ENCODE measurements at regions not wholly inside any gene's neighbourhood (a gene's known extent, or its start where the extent isn't known, plus 50 kb on each side); places are given as distances from the start of the nearest gene placed in this dataset.

DNA sequence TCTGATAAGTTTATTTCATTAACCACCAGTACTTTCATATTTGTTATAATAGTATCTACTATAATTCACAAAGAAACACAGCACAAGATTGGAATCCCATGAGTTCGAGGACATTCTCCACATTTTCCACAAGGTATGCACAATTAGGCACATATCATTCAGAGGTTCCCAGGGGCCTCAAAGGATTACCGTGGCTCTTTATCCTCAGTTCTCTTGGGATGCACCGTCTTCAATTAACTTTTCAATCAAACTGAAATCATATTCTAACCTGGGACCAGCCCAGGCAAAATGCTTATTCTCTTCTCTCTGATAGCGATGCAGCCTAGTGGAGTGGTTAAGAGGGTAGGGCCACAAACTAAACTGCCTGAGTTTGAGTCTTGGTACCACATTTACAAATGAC lies 242.6 kb upstream of the RASGEF1B start:
- Histone ChIP-seq H3K27ac (ENCODE audit: low read depth, low read length) (no peak overlapping the region), H3K9me3 (ENCODE audit: control insufficient read depth, insufficient read depth, low read length) (no peaks in the 10 kb centered on the region), H3K4me3 (ENCODE audit: low read depth, low read length) (no peak overlapping the region), H3K27me3 (ENCODE audit: control insufficient read depth, insufficient read depth, low read length) (no peaks in the 10 kb centered on the region)
- ChIA-PET POLR2A (no interaction called here), CTCF (no interaction called here)
- no peak for DNase-seq (ENCODE audit: low read depth, low spot score)
- TF ChIP-seq, protein P1, sequence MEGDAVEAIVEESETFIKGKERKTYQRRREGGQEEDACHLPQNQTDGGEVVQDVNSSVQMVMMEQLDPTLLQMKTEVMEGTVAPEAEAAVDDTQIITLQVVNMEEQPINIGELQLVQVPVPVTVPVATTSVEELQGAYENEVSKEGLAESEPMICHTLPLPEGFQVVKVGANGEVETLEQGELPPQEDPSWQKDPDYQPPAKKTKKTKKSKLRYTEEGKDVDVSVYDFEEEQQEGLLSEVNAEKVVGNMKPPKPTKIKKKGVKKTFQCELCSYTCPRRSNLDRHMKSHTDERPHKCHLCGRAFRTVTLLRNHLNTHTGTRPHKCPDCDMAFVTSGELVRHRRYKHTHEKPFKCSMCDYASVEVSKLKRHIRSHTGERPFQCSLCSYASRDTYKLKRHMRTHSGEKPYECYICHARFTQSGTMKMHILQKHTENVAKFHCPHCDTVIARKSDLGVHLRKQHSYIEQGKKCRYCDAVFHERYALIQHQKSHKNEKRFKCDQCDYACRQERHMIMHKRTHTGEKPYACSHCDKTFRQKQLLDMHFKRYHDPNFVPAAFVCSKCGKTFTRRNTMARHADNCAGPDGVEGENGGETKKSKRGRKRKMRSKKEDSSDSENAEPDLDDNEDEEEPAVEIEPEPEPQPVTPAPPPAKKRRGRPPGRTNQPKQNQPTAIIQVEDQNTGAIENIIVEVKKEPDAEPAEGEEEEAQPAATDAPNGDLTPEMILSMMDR (IDR thresholded peaks at IDR 0.05; ENCODE audit: low read depth, low read length) = no peak

DNA sequence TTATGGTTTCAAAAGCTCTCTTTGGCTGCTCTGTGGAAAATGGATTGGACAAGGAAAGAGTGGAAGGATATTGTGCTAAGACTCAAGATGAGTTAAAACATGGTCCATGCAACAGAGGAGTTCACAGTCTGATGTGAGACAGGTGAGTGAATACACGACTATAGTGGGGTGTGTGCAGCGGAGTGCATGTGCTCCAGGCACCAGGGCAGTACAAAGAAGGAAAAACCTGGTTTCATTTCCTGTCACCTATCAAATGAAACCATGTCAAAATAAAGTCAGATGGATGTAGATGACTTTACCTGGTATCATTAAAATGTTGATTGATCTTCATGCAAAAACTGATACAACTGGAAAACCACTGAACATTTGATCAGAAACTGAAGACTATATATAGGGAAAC lies 241.0 kb upstream of the RASGEF1B start:
- DNase-seq (ENCODE audit: low read depth, low spot score) = no peak
- ChIA-PET CTCF (no interaction called here), POLR2A (no interaction called here)
- Histone ChIP-seq H3K27me3 (ENCODE audit: control insufficient read depth, insufficient read depth, low read length) (no peaks in the 10 kb centered on the region), H3K27ac (ENCODE audit: low read depth, low read length) (no peak overlapping the region), H3K4me3 (ENCODE audit: low read depth, low read length) (no peak overlapping the region), H3K9me3 (ENCODE audit: control insufficient read depth, insufficient read depth, low read length) (no peaks in the 10 kb centered on the region)
- TF ChIP-seq, protein P1 (IDR thresholded peaks at IDR 0.05; ENCODE audit: low read depth, low read length) = no peak

DNA sequence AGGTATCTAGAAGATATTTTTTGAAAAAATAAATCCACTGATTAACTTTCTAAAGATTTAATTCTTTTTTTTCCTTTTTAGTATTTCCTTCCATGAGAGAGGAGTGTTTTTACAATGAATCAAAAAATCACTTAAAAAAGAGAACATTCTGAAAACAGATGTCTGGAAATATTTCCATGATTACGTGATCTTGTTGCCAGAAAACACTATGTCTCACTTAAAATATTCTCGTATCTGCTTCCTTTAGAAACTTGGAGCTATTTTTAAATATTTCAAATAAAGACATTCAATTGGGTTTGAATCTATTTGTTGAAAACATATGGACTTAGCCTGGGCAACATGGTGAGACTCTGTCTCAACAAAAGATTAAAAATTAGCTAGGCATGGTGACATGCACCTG lies 232.8 kb upstream of the RASGEF1B start:
- DNase-seq (ENCODE audit: low read depth, low spot score) = no peak
- no peaks in the 10 kb centered on the region for H3K27me3 ChIP-seq (ENCODE audit: control insufficient read depth, insufficient read depth, low read length)
- CTCF ChIA-PET = interaction anchor here (0.6 kb wide), 1 partner anchor 141 kb away, joined by 3 read pairs; no protein-coding TSS in a partner anchor
- no peak overlapping the region for H3K27ac ChIP-seq (ENCODE audit: low read depth, low read length)
- POLR2A ChIA-PET = no interaction called here
- H3K4me3 ChIP-seq (ENCODE audit: low read depth, low read length) = no peak overlapping the region
- H3K9me3 ChIP-seq (ENCODE audit: control insufficient read depth, insufficient read depth, low read length) = no peaks in the 10 kb centered on the region
- TF ChIP-seq, protein P1 (IDR thresholded peaks at IDR 0.05; ENCODE audit: low read depth, low read length) = no peak

DNA sequence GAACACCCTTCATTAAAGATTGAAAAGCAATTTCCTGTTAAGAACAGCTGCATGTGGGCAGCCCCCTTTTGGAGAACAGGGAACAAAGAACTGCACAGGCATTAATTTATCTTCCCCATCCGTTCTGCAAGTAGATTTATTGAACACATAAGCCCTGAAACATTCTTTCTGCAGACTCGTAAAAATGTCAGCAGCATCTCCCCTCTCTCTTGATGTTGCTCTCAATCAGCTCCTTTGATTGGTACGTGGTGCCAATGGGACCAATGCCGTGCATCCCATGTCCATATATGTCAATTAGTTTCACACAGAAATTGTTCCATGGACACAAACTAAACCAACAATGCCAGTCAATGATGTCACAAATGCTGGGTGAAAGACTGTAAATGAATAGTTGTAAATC lies 228.5 kb upstream of the RASGEF1B start:
- Histone ChIP-seq H3K9me3 (ENCODE audit: control insufficient read depth, insufficient read depth, low read length) (no peaks in the 10 kb centered on the region), H3K27ac (ENCODE audit: low read depth, low read length) (no peak overlapping the region), H3K4me3 (ENCODE audit: low read depth, low read length) (no peak overlapping the region), H3K27me3 (ENCODE audit: control insufficient read depth, insufficient read depth, low read length) (no peaks in the 10 kb centered on the region)
- POLR2A ChIA-PET = no interaction called here
- no peak for DNase-seq (ENCODE audit: low read depth, low spot score)
- TF ChIP-seq, protein P1 (IDR thresholded peaks at IDR 0.05; ENCODE audit: low read depth, low read length) = no peak
- CTCF ChIA-PET = no interaction called here

DNA sequence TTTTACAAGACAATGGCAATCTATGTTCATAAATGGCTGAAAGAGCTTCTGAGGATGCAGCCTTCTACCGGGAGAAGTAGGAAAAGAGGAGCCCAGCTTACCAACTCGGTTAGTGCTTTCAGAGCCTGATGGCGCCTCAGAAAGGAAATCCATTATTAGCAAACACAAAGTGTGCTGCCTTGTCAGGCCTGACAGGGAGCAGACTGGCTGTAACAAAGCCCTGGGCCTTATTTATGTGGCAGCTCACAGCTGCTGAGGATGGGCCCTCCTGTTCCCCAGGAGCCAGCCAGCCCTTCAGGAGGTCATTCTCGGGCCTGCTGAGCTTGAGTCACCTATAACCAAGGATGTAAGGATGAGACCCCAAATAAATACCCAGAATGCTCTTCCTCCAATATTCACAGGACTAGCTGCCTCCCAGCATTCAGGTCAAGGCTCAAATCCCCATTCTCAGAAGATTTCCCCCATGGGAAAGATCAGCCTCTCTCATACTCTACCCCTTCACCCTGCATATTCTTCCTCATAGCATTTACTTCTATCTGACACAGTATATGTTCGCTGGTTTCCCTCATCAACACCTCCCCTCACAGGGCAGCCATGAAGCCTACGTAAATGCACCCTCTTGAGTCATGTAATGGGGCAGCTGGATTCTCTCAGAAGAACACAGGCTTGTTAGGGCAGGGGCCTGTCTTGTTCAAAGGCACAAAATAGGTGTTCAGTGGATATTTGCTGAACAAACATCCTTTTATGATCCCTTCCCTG lies 227.0 kb upstream of the RASGEF1B start:
- H3K27me3 ChIP-seq (ENCODE audit: control insufficient read depth, insufficient read depth, low read length) = no peaks in the 10 kb centered on the region
- DNase-seq (ENCODE audit: low read depth, low spot score) = no peak
- H3K27ac ChIP-seq (ENCODE audit: low read depth, low read length) = no peak overlapping the region
- no peak overlapping the region for H3K4me3 ChIP-seq (ENCODE audit: low read depth, low read length)
- ChIA-PET CTCF (no interaction called here), POLR2A (no interaction called here)
- TF ChIP-seq, protein P1 (IDR thresholded peaks at IDR 0.05; ENCODE audit: low read depth, low read length) = no peak
- no peaks in the 10 kb centered on the region for H3K9me3 ChIP-seq (ENCODE audit: control insufficient read depth, insufficient read depth, low read length)
